WTC11 (cell line): ENCODE measurements at regions not wholly inside any gene's neighbourhood (a gene's known extent, or its start where the extent isn't known, plus 50 kb on each side); places are given as distances from the start of the nearest gene placed in this dataset.

ENCODE experiments used
- ATAC-seq: fragments of 200-7000 bp; cut with Tn5 transposase; 2 replicates; pipeline ENCODE4 v1.10.0; 2021; ENCODE audit warnings: mild to moderate bottlenecking, moderate library complexity
- CTCF ChIA-PET: fragments of 300-600 bp; sonication (Branson Sonifier 250); formaldehyde crosslinking; loops from one replicate; lab custom pipeline; 2021; ENCODE audit warnings: antibody characterized with exemption; lab: Charles Lee
- POLR2A ChIA-PET: fragments of 350-600 bp; sonication (Branson Sonifier 250); formaldehyde crosslinking; loops from one replicate; lab custom pipeline; 2021; ENCODE audit warnings: antibody characterized with exemption; lab: Charles Lee
- DNase-seq: peaks from one replicate; pipeline ENCODE4 v3.0.0; 2021; ENCODE audit warnings: low spot score
- H3K27ac Mint-ChIP-seq: 2 replicates; pipeline ENCODE4 v1.8.0; 2021; ENCODE audit warnings: mixed read lengths
- H3K27me3 Mint-ChIP-seq: 2 replicates; pipeline ENCODE4 v1.8.0; 2021; ENCODE audit warnings: low read depth, mild to moderate bottlenecking, moderate library complexity, mixed read lengths
- H3K36me3 Mint-ChIP-seq: 2 replicates; pipeline ENCODE4 v1.8.0; 2021; ENCODE audit warnings: mixed read lengths
- H3K4me1 Mint-ChIP-seq: 2 replicates; pipeline ENCODE4 v1.8.0; 2022; ENCODE audit warnings: mixed read lengths
- H3K4me3 Mint-ChIP-seq: 2 replicates; pipeline ENCODE4 v1.8.0; 2021; ENCODE audit warnings: mild to moderate bottlenecking, moderate library complexity, mixed read lengths
- H3K9me3 Mint-ChIP-seq: 2 replicates; pipeline ENCODE4 v1.8.0; 2021; ENCODE audit warnings: mixed read lengths
- ATF1 ChIP-seq: sonication (generic); formaldehyde crosslinking; IDR thresholded peaks from 2 replicates; pipeline ENCODE4 v1.8.1; 2023; ENCODE audit warnings: mild to moderate bottlenecking, moderate library complexity, missing genetic modification reagents
- ATF6 ChIP-seq: sonication (generic); formaldehyde crosslinking; IDR thresholded peaks from 2 replicates; pipeline ENCODE4 v1.8.1; 2023; ENCODE audit warnings: mild to moderate bottlenecking, missing genetic modification reagents
- CBFB ChIP-seq: sonication (generic); formaldehyde crosslinking; IDR thresholded peaks from 2 replicates; pipeline ENCODE4 v1.8.1; 2022; ENCODE audit warnings: mild to moderate bottlenecking, low read depth, missing genetic modification reagents
- E2F4 ChIP-seq: sonication (generic); formaldehyde crosslinking; IDR thresholded peaks from 2 replicates; pipeline ENCODE4 v1.8.1; 2022; ENCODE audit warnings: low read depth, mild to moderate bottlenecking, moderate library complexity, missing genetic modification reagents, borderline replicate concordance
- GTF2I ChIP-seq: fragments of 250-450 bp; sonication (Bioruptor Pico); conservative IDR thresholded peaks from 2 replicates; pipeline ENCODE4 v1.4.0; 2021; ENCODE audit warnings: mild to moderate bottlenecking
- KAT7 ChIP-seq: sonication (generic); formaldehyde crosslinking; IDR thresholded peaks from 2 replicates; pipeline ENCODE4 v1.8.1; 2023; ENCODE audit warnings: missing genetic modification reagents, mild to moderate bottlenecking, borderline replicate concordance
- NR3C1 ChIP-seq: sonication (generic); formaldehyde crosslinking; conservative IDR thresholded peaks from 2 replicates; pipeline ENCODE4 v1.8.1; 2023; ENCODE audit warnings: low read depth, mild to moderate bottlenecking, missing genetic modification reagents
- PRDM15 ChIP-seq: sonication (generic); formaldehyde crosslinking; IDR thresholded peaks from 2 replicates; pipeline ENCODE4 v1.8.0; 2022; ENCODE audit warnings: missing genetic modification reagents
- TEAD1 ChIP-seq: sonication (generic); formaldehyde crosslinking; IDR thresholded peaks from 2 replicates; pipeline ENCODE4 v1.8.0; 2022; ENCODE audit warnings: mild to moderate bottlenecking, missing genetic modification reagents
- TP53 ChIP-seq: sonication (generic); formaldehyde crosslinking; IDR thresholded peaks from 2 replicates; pipeline ENCODE4 v1.8.1; 2023; ENCODE audit warnings: mild to moderate bottlenecking, missing genetic modification reagents
- ZNF138 ChIP-seq: sonication (generic); formaldehyde crosslinking; conservative IDR thresholded peaks from 2 replicates; pipeline ENCODE4 v1.8.1; 2022; ENCODE audit warnings: mild to moderate bottlenecking, moderate library complexity, missing genetic modification reagents
- TF ChIP-seq, protein P1 (sequence below): sonication (generic); formaldehyde crosslinking; IDR thresholded peaks from 2 replicates; pipeline ENCODE4 v1.8.0; 2023; ENCODE audit warnings: missing genetic modification reagents, mild to moderate bottlenecking, borderline replicate concordance
- TF ChIP-seq, protein P2 (sequence below): fragments of 250-450 bp; sonication (Bioruptor Pico); IDR thresholded peaks from 2 replicates; pipeline ENCODE4 v2.1.2; 2022; ENCODE audit warnings: mild to moderate bottlenecking, moderate library complexity

DNA sequence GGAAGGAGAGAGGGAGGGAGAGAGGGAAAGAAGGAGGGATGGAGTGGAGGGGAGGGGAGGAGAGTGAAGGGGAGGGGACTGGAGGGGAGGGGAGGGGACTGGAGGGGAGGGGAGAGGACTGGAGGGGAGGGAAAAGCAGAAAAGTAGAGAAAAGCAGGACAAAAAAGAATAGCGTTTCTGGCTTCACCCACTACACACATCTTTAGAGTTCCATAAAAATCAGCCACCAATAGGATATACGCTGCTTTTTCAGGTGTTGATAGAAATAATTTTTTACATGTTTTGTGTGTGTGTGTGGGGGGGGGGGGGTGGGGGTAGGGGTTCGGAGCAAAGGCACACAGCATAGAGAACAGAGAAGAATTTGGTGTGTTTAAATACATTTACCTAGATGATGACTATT lies 1259.1 kb downstream of the EPHA7 start (continued):
- TF ChIP-seq E2F4 (CRISPR knock-in tag), result no peak

- POLR2A ChIA-PET, result no interaction called here
Observed at GRCh38 chr6:92159046-92159445, 1260.3 kb downstream of the EPHA7 start.

More at GRCh38 chr6:92159046-92159445, 1260.3 kb downstream of the EPHA7 start:
- TF ChIP-seq ATF6 (CRISPR knock-in tag), result no peak
- TF ChIP-seq TP53 (CRISPR knock-in tag), result no peak
- TF ChIP-seq, protein P1, sequence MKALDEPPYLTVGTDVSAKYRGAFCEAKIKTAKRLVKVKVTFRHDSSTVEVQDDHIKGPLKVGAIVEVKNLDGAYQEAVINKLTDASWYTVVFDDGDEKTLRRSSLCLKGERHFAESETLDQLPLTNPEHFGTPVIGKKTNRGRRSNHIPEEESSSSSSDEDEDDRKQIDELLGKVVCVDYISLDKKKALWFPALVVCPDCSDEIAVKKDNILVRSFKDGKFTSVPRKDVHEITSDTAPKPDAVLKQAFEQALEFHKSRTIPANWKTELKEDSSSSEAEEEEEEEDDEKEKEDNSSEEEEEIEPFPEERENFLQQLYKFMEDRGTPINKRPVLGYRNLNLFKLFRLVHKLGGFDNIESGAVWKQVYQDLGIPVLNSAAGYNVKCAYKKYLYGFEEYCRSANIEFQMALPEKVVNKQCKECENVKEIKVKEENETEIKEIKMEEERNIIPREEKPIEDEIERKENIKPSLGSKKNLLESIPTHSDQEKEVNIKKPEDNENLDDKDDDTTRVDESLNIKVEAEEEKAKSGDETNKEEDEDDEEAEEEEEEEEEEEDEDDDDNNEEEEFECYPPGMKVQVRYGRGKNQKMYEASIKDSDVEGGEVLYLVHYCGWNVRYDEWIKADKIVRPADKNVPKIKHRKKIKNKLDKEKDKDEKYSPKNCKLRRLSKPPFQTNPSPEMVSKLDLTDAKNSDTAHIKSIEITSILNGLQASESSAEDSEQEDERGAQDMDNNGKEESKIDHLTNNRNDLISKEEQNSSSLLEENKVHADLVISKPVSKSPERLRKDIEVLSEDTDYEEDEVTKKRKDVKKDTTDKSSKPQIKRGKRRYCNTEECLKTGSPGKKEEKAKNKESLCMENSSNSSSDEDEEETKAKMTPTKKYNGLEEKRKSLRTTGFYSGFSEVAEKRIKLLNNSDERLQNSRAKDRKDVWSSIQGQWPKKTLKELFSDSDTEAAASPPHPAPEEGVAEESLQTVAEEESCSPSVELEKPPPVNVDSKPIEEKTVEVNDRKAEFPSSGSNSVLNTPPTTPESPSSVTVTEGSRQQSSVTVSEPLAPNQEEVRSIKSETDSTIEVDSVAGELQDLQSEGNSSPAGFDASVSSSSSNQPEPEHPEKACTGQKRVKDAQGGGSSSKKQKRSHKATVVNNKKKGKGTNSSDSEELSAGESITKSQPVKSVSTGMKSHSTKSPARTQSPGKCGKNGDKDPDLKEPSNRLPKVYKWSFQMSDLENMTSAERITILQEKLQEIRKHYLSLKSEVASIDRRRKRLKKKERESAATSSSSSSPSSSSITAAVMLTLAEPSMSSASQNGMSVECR (CRISPR knock-in tag), result no peak
- TF ChIP-seq, protein P2, sequence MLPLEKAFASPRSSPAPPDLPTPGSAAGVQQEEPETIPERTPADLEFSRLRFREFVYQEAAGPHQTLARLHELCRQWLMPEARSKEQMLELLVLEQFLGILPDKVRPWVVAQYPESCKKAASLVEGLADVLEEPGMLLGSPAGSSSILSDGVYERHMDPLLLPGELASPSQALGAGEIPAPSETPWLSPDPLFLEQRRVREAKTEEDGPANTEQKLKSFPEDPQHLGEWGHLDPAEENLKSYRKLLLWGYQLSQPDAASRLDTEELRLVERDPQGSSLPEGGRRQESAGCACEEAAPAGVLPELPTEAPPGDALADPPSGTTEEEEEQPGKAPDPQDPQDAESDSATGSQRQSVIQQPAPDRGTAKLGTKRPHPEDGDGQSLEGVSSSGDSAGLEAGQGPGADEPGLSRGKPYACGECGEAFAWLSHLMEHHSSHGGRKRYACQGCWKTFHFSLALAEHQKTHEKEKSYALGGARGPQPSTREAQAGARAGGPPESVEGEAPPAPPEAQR (CRISPR knock-in tag), result no peak
- no peak for TF ChIP-seq CBFB (CRISPR knock-in tag)
- TF ChIP-seq PRDM15 (CRISPR knock-in tag), result no peak
- no peak for TF ChIP-seq GTF2I (CRISPR knock-in tag)
- no peak for TF ChIP-seq NR3C1 (CRISPR knock-in tag)
- no peak for TF ChIP-seq TEAD1 (CRISPR knock-in tag)
- no peak for TF ChIP-seq ATF1 (CRISPR knock-in tag)
- no peak for TF ChIP-seq KAT7 (CRISPR knock-in tag)
- TF ChIP-seq ZNF138, result no peak
- ATAC-seq (no peak), DNase-seq (no peak)
- CTCF ChIA-PET, result no interaction called here
- peaks cover 3% of the 10 kb centered on the region for H3K9me3 Mint-ChIP-seq
- no peak overlapping the region for H3K27ac Mint-ChIP-seq
- peaks cover 8% of the 10 kb centered on the region for H3K4me1 Mint-ChIP-seq
- no peaks in the 10 kb centered on the region for H3K36me3 Mint-ChIP-seq
- no peak overlapping the region for H3K4me3 Mint-ChIP-seq
- H3K27me3 Mint-ChIP-seq, result no peaks in the 10 kb centered on the region
